HepG2 (cell line): ENCODE measurements at regions not wholly inside any gene's neighbourhood (a gene's known extent, or its start where the extent isn't known, plus 50 kb on each side); places are given as distances from the start of the nearest gene placed in this dataset.
A peak's percentile ranks its signal among the peaks of the same experiment; 100 is the strongest.

ENCODE experiments used
- ATAC-seq: fragments of 200-7000 bp; cut with Tn5 transposase; 3 replicates; pipeline ENCODE4 v1.9.1; 2020; ENCODE audit warnings: mild to moderate bottlenecking, moderate library complexity
- BruUV-seq: library from RNA; stranded (reverse); fragments of 400-500 nt; replicated peaks from 2 replicates; lab custom pipeline; 2021; lab: Mats Ljungman, UMichigan
- CTCF ChIA-PET: fragments of 300-600 bp; formaldehyde crosslinking; extraction: SDS; loops from one replicate; lab custom pipeline; 2021; ENCODE audit warnings: low total read pairs, inconsistent platforms, low intra/inter-chr PET ratio; lab: Yijun Ruan, JAX
- POLR2A ChIA-PET: fragments of 350-600 bp; sonication (Branson Sonifier 250); formaldehyde crosslinking; loops from one replicate; lab custom pipeline; 2020; ENCODE audit warnings: antibody characterized with exemption, inconsistent platforms; lab: Yijun Ruan, JAX
- DNase-seq: peaks from one replicate; pipeline ENCODE4 v3.0.0-alpha.2; 2015; ENCODE audit warnings: low spot score
- FAIRE-seq: peaks from 3 replicates; lab custom pipeline; 2011; peaks lifted over from hg19 to GRCh38; lab: Jason Lieb, UNC
- H2AFZ ChIP-seq: one replicate; pipeline ENCODE4 v1.6.1; 2011; ENCODE audit warnings: low read length, inconsistent platforms
- H3K27ac ChIP-seq: fragments of 300-600 bp; 3 replicates; pipeline ENCODE4 v1.8.0; 2011; ENCODE audit warnings: mixed run types, mild to moderate bottlenecking, mixed read lengths, low read length, inconsistent platforms; ENCODE audit not compliant: insufficient read depth; ENCODE audit errors: extremely low read length
- H3K27me3 ChIP-seq, 2 experiments: fragments of 200-600 bp in 1 of 2; 2 replicates in 1 of 2; 3 replicates in 1 of 2; pipeline versions ENCODE4 v1.6.0 to v1.8.0; 2011; ENCODE audit warnings: low read length in 2 of 2, mild to moderate bottlenecking in 2 of 2, moderate library complexity in 2 of 2, inconsistent platforms in 1 of 2; ENCODE audit not compliant: insufficient read depth in 2 of 2, control insufficient read depth in 1 of 2
- H3K36me3 ChIP-seq, 2 experiments: fragments of 200-600 bp in 1 of 2; replicated peaks in 1 of 2; 2 replicates in 1 of 2; 3 replicates in 1 of 2; pipeline versions ENCODE4 v1.5.1 to v1.8.0; 2011; ENCODE audit warnings: low read length in 2 of 2, inconsistent platforms in 1 of 2; ENCODE audit not compliant: insufficient read depth in 2 of 2, control insufficient read depth in 1 of 2
- H3K4me1 ChIP-seq: 2 replicates; pipeline ENCODE4 v1.5.1; 2012; ENCODE audit warnings: low read length, inconsistent platforms; ENCODE audit not compliant: insufficient read depth
- H3K4me2 ChIP-seq: 2 replicates; pipeline ENCODE4 v1.6.0; 2011; ENCODE audit warnings: low read depth, low read length, inconsistent platforms
- H3K4me3 ChIP-seq, 3 experiments: fragments of 200-600 bp in 1 of 3; sonication (generic), shearing (Covaris generic) in 1 of 3; replicated peaks in 1 of 3; 2 replicates each; pipeline ENCODE4 v1.5.1; 2011 to 2016; ENCODE audit warnings: low read length in 3 of 3, inconsistent platforms in 2 of 3, low read depth in 2 of 3, mild to moderate bottlenecking in 2 of 3, control low read depth in 1 of 3, mixed read lengths in 1 of 3; ENCODE audit not compliant: insufficient read depth in 1 of 3
- H3K79me2 ChIP-seq: one replicate; pipeline ENCODE4 v1.6.1; 2011; ENCODE audit warnings: low read length, inconsistent platforms; ENCODE audit not compliant: insufficient read depth
- H3K9ac ChIP-seq: 2 replicates; pipeline ENCODE4 v1.6.0; 2011; ENCODE audit warnings: mild to moderate bottlenecking, low read depth, low read length, inconsistent platforms; ENCODE audit not compliant: insufficient read depth
- H3K9me3 ChIP-seq: 2 replicates; pipeline ENCODE4 v1.5.1; 2012; ENCODE audit warnings: mild to moderate bottlenecking, low read length
- H4K20me1 ChIP-seq: 2 replicates; pipeline ENCODE4 v1.6.0; 2011; ENCODE audit warnings: inconsistent platforms, mild to moderate bottlenecking, low read length, moderate library complexity; ENCODE audit not compliant: insufficient read depth
- CHCHD3 ChIP-seq: sonication (generic); formaldehyde crosslinking; IDR thresholded peaks from 2 replicates; pipeline ENCODE4 v1.8.0; 2022; ENCODE audit warnings: mild to moderate bottlenecking, missing genetic modification reagents, moderate library complexity
- GABPA ChIP-seq, 2 experiments: IDR thresholded peaks; 2 replicates each; pipeline ENCODE4 v1.6.1; 2011 to 2016; ENCODE audit warnings: low read depth in 2 of 2, low read length in 1 of 2, missing biosample characterization in 1 of 2, missing genetic modification characterization in 1 of 2
- IRF2 ChIP-seq: IDR thresholded peaks from 2 replicates; pipeline ENCODE4 v1.6.1; 2018; ENCODE audit warnings: missing genetic modification reagents, missing compliant biosample characterization
- THYN1 ChIP-seq: sonication (generic); formaldehyde crosslinking; IDR thresholded peaks from 2 replicates; pipeline ENCODE4 v1.8.1; 2023; ENCODE audit warnings: low read depth, mild to moderate bottlenecking, moderate library complexity, missing genetic modification reagents, borderline replicate concordance
- ZBTB14 ChIP-seq: sonication (generic); formaldehyde crosslinking; IDR thresholded peaks from 2 replicates; pipeline ENCODE4 v1.4.0; 2020; ENCODE audit warnings: missing genetic modification reagents
- ZMYM4 ChIP-seq: sonication (generic); formaldehyde crosslinking; IDR thresholded peaks from 2 replicates; pipeline ENCODE4 v1.8.1; 2023; ENCODE audit warnings: mild to moderate bottlenecking, missing genetic modification reagents
- ZNF609 ChIP-seq: sonication (generic); formaldehyde crosslinking; IDR thresholded peaks from 2 replicates; pipeline ENCODE4 v1.4.0; 2020; ENCODE audit warnings: mild to moderate bottlenecking, missing genetic modification reagents, borderline replicate concordance
- ZNF619 ChIP-seq: sonication (generic); formaldehyde crosslinking; IDR thresholded peaks from 2 replicates; pipeline ENCODE4 v1.4.0; 2020; ENCODE audit warnings: mild to moderate bottlenecking, missing genetic modification reagents
- ZNF670 ChIP-seq: sonication (generic); formaldehyde crosslinking; IDR thresholded peaks from 2 replicates; pipeline ENCODE4 v1.8.0; 2022; ENCODE audit warnings: mild to moderate bottlenecking, missing genetic modification reagents, borderline replicate concordance
- WGBS: methylation state at CpG from one replicate; pipeline ENCODE4 v1.1.6; 2017; ENCODE audit warnings: low lambda C conversion rate; 5-methylcytosine and 5-hydroxymethylcytosine counted together
- in situ Hi-C: cut with HindIII; loops from 2 replicates; pipeline ENCODE4 v1.10.0; 2017; ENCODE audit warnings: low pct_unique_long_range_greater_than_20kb; ENCODE audit not compliant: extremely low pct_ligation_motif_present
- intact Hi-C: fragments of 100-400 bp; cut with micrococcal nuclease; formaldehyde crosslinking; loops from one replicate; pipeline ENCODE4 v1.10.0; 2022; ENCODE audit not compliant: unreplicated experiment

DNA sequence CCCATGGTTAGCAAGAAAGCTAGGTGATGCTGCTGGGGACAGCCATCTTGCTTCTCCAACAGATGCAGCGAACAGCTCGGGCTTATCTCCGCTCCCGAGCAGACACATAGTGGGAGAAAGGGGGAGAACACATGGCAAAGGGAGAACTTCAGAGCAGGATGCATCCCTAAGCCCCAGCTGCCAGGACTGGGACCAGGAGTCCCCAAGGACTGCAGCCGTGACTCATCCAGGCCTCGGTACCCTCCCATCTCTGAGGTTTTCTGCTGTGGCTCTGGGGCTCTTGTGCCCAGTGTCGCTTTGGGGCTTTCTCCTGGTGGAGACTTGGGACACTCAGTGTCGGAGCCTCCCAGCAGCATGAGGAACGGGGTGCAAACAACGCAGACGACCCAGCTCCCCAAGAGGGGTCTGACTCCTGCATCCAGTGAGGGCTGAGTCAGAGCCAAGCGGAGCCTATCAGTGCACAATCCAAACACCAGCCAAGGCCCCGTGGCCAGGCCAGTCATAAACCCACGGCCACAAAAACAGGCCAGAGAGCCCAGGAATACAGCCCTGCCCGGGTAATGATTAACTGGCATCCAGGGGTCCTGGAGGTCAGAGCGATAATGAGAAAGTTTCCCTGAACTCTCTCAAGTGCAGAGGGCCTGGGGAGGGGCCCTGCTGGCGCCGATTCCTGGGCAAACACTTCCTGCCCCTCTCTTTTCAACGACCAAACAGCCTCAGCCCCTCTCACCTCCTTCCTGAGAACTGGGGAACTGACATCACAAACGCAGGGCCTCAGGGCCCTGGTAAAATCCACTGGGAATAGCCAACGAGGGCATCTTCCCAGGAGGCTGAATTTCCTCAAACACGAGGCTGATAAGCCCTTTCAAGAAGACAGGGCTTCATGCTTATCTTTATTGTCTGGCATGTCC, 202.9 kb downstream of the USP12 start:
- POLR2A ChIA-PET, result interaction anchor here (0.8 to 1.4 kb wide), 3 partner anchors 14 to 17 kb away, joined by 3 to 5 read pairs (median 4); no protein-coding TSS in a partner anchor
- no TSS peak for BruUV-seq
- FAIRE-seq, result peak; percentile 98
- CTCF ChIA-PET, result no interaction called here
- Histone ChIP-seq H3K36me3 (no peaks in the 10 kb centered on the region), H4K20me1 (no peaks in the 10 kb centered on the region), H3K27ac (peak overlapping the region; percentile 83), H3K4me1 (peaks cover 94% of the 10 kb centered on the region), H3K4me3 (peak overlapping the region; percentile 9 to 53 (median 33); a peak in 4 of 6 replicates), H2AFZ (no peak overlapping the region), H3K27me3 (no peaks in the 10 kb centered on the region), H3K79me2 (no peaks in the 10 kb centered on the region), H3K9ac (peak overlapping the region; percentile 19), H3K4me2 (peak overlapping the region; percentile 77), H3K9me3 (no peaks in the 10 kb centered on the region)
- peak; percentile 90 for ATAC-seq
- in situ Hi-C loops, result loop anchor here (25.0 kb wide), 1 partner anchor 994 kb away; the partner anchor contains the start of gene CDX2
- WGBS, result 20% methylated on average over 12 of the region's 22 CpGs
- intact Hi-C loops, result loop anchor here (2.0 kb wide), 2 partner anchors 14 to 22 kb away; no protein-coding TSS in a partner anchor
- DNase-seq, result peak; percentile 94
- no peak for TF ChIP-seq GABPA (IDR thresholded peaks at IDR 0.05; ENCODE audit: low read depth, low read length)
- TF ChIP-seq GABPA (CRISPR knock-in tag; IDR thresholded peaks at IDR 0.05; ENCODE audit: low read depth), result peak; percentile 66
- TF ChIP-seq ZMYM4 (CRISPR knock-in tag), result peak; percentile 39; the same call in 1 of the 2 replicates
- peak; percentile 77; the same call in 1 of the 2 replicates for TF ChIP-seq ZNF609
- no peak for TF ChIP-seq ZBTB14 (CRISPR knock-in tag)
- no peak for TF ChIP-seq CHCHD3 (CRISPR knock-in tag)
- TF ChIP-seq ZNF670, result no peak
- TF ChIP-seq THYN1, result no peak
- TF ChIP-seq ZNF619 (CRISPR knock-in tag), result peak; percentile 72; the same call in 1 of the 2 replicates
- no peak for TF ChIP-seq IRF2
